ENCODE measurements at regions not wholly inside any gene's neighbourhood (a gene's known extent, or its start where the extent isn't known, plus 50 kb on each side); places are given as distances from the start of the nearest gene placed in this dataset.

GRCh38 chr7:117962366-117962994, 89.2 kb upstream of the CTTNBP2 start:
- TF ChIP-seq CTCF (IDR thresholded peaks at IDR 0.05) (no peak), POLR2A (IDR thresholded peaks at IDR 0.05) (no peak)
- no peak overlapping the region for H3K27ac ChIP-seq
- H3K9me3 ChIP-seq: no peaks in the 10 kb centered on the region
- no peaks in the 10 kb centered on the region for H3K36me3 ChIP-seq
- H3K27me3 ChIP-seq: no peaks in the 10 kb centered on the region
- no peak overlapping the region for H3K4me3 ChIP-seq
- H3K4me1 ChIP-seq: no peaks in the 10 kb centered on the region
- no peak for DNase-seq

GRCh38 chr7:117963264-117964197, 90.3 kb upstream of the CTTNBP2 start:
- Histone ChIP-seq H3K4me1 (no peaks in the 10 kb centered on the region), H3K9me3 (no peaks in the 10 kb centered on the region), H3K4me3 (no peak overlapping the region), H3K27me3 (no peaks in the 10 kb centered on the region), H3K36me3 (no peaks in the 10 kb centered on the region), H3K27ac (no peak overlapping the region)
- TF ChIP-seq CTCF (IDR thresholded peaks at IDR 0.05): no peak
- TF ChIP-seq POLR2A (IDR thresholded peaks at IDR 0.05): no peak
- no peak for DNase-seq

DNA sequence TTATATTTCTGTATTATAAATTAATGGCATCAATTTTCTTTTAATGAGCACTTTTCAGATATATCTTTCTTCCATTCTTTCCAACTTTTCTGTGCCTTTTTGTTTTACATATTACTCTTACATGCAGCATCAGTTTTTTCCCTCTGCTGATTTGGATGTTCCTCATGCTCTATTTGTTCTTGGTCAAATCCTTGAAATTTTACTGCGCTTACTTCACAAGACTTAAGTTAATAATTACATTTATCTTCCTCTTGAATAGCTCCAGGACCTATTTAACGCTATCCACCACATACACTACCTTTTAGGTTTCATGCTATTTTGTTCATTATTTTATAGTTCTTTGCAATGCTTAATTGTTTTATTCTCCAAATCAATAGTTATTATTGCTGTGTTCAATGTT, 97.6 kb upstream of the CTTNBP2 start:
- no peaks in the 10 kb centered on the region for H3K9me3 ChIP-seq
- no peaks in the 10 kb centered on the region for H3K36me3 ChIP-seq
- no peaks in the 10 kb centered on the region for H3K27me3 ChIP-seq
- H3K4me1 ChIP-seq: no peaks in the 10 kb centered on the region
- no peak for TF ChIP-seq POLR2A (IDR thresholded peaks at IDR 0.05)
- TF ChIP-seq CTCF (IDR thresholded peaks at IDR 0.05): no peak
- DNase-seq: no peak
- no peak overlapping the region for H3K27ac ChIP-seq
- H3K4me3 ChIP-seq: no peak overlapping the region

GRCh38 chr7:117971556-117972244, 98.5 kb upstream of the CTTNBP2 start:
- TF ChIP-seq POLR2A (IDR thresholded peaks at IDR 0.05) (no peak), CTCF (IDR thresholded peaks at IDR 0.05) (no peak)
- H3K9me3 ChIP-seq: no peaks in the 10 kb centered on the region
- H3K36me3 ChIP-seq: no peaks in the 10 kb centered on the region
- H3K27me3 ChIP-seq: no peaks in the 10 kb centered on the region
- H3K4me1 ChIP-seq: no peaks in the 10 kb centered on the region
- H3K4me3 ChIP-seq: no peak overlapping the region
- no peak for DNase-seq
- H3K27ac ChIP-seq: no peak overlapping the region

- DNase-seq: no peak
- no peaks in the 10 kb centered on the region for H3K36me3 ChIP-seq
- TF ChIP-seq POLR2A (IDR thresholded peaks at IDR 0.05) (no peak), CTCF (IDR thresholded peaks at IDR 0.05) (no peak)
- no peaks in the 10 kb centered on the region for H3K9me3 ChIP-seq
- no peaks in the 10 kb centered on the region for H3K27me3 ChIP-seq
- no peaks in the 10 kb centered on the region for H3K4me1 ChIP-seq
- no peak overlapping the region for H3K4me3 ChIP-seq
- no peak overlapping the region for H3K27ac ChIP-seq
Observed at GRCh38 chr7:117972606-117973005, 99.4 kb upstream of the CTTNBP2 start.
